HL-60 (cell line): ENCODE measurements at regions not wholly inside any gene's neighbourhood (a gene's known extent, or its start where the extent isn't known, plus 50 kb on each side); places are given as distances from the start of the nearest gene placed in this dataset.

Experiments used
- DNase-seq, 2 experiments: peaks; one replicate each; pipeline ENCODE4 v3.0.0-alpha.2; 2010 to 2020; ENCODE audit warnings: low read depth in 1 of 2, low spot score in 1 of 2
- H3K27ac ChIP-seq: fragments of 250-450 bp; sonication (Bioruptor Pico); replicated peaks from 2 replicates; pipeline ENCODE4 v1.5.1; 2020; ENCODE audit warnings: mild to moderate bottlenecking, moderate library complexity
- H3K27me3 ChIP-seq: fragments of 250-450 bp; sonication (Bioruptor Pico); 2 replicates; pipeline ENCODE4 v1.5.1; 2021; ENCODE audit warnings: mild to moderate bottlenecking, moderate library complexity; ENCODE audit not compliant: insufficient read depth, poor library complexity, severe bottlenecking
- H3K4me3 ChIP-seq: replicated peaks from 2 replicates; pipeline ENCODE4 v1.5.1; 2011; ENCODE audit warnings: mild to moderate bottlenecking, control low read depth, low read length; ENCODE audit not compliant: insufficient read depth
- CTCF ChIP-seq: IDR thresholded peaks from one replicate; pipeline ENCODE4 v1.5.1; 2011; ENCODE audit warnings: low read length, control low read depth, inconsistent platforms; ENCODE audit not compliant: insufficient read depth
- GABPA ChIP-seq: IDR thresholded peaks from 2 replicates; pipeline ENCODE4 v1.6.1; 2012; ENCODE audit warnings: low read depth
- POLR2AphosphoS5 ChIP-seq: IDR thresholded peaks from 2 replicates; pipeline ENCODE4 v1.6.1; 2012; ENCODE audit warnings: low read depth
- REST ChIP-seq: IDR thresholded peaks from 2 replicates; pipeline ENCODE4 v1.6.1; 2012; ENCODE audit warnings: low read depth; ENCODE audit not compliant: insufficient replicate concordance
- SPI1 ChIP-seq: IDR thresholded peaks from 2 replicates; pipeline ENCODE4 v1.6.1; 2012; ENCODE audit warnings: low read depth, mild to moderate bottlenecking, borderline replicate concordance

- no peak overlapping the region for H3K27ac ChIP-seq
- H3K4me3 ChIP-seq, result no peak overlapping the region
- H3K27me3 ChIP-seq, result no peaks in the 10 kb centered on the region
- DNase-seq, result no peak
- no peak for TF ChIP-seq CTCF
- no peak for TF ChIP-seq GABPA
- no peak for TF ChIP-seq POLR2AphosphoS5
- no peak for TF ChIP-seq REST
- no peak for TF ChIP-seq SPI1
Observed at GRCh38 chr18:34611904-34612303, 98.2 kb upstream of the DTNA start.

- no peaks in the 10 kb centered on the region for H3K27me3 ChIP-seq
- no peak overlapping the region for H3K27ac ChIP-seq
- DNase-seq, result no peak
- H3K4me3 ChIP-seq, result no peak overlapping the region
- TF ChIP-seq REST, result no peak
- no peak for TF ChIP-seq POLR2AphosphoS5
Observed at GRCh38 chr18:34620258-34620861, 89.7 kb upstream of the DTNA start.

GRCh38 chr18:34623557-34623956, 86.5 kb upstream of the DTNA start:
- no peak for DNase-seq
- Histone ChIP-seq H3K27me3 (no peaks in the 10 kb centered on the region), H3K27ac (no peak overlapping the region), H3K4me3 (no peak overlapping the region)
- TF ChIP-seq GABPA (no peak), CTCF (no peak), REST (no peak), POLR2AphosphoS5 (no peak), SPI1 (no peak)
